ENCODE measurements at regions not wholly inside any gene's neighbourhood (a gene's known extent, or its start where the extent isn't known, plus 50 kb on each side); places are given as distances from the start of the nearest gene placed in this dataset.
A peak's percentile ranks its signal among the peaks of the same experiment; 100 is the strongest.

- no peak for DNase-seq (ENCODE audit: low read depth)
- no peak overlapping the region for H3K4me3 ChIP-seq (ENCODE audit: low read length)
- TF ChIP-seq, protein P1, sequence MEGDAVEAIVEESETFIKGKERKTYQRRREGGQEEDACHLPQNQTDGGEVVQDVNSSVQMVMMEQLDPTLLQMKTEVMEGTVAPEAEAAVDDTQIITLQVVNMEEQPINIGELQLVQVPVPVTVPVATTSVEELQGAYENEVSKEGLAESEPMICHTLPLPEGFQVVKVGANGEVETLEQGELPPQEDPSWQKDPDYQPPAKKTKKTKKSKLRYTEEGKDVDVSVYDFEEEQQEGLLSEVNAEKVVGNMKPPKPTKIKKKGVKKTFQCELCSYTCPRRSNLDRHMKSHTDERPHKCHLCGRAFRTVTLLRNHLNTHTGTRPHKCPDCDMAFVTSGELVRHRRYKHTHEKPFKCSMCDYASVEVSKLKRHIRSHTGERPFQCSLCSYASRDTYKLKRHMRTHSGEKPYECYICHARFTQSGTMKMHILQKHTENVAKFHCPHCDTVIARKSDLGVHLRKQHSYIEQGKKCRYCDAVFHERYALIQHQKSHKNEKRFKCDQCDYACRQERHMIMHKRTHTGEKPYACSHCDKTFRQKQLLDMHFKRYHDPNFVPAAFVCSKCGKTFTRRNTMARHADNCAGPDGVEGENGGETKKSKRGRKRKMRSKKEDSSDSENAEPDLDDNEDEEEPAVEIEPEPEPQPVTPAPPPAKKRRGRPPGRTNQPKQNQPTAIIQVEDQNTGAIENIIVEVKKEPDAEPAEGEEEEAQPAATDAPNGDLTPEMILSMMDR (conservative IDR thresholded peaks at IDR 0.05; ENCODE audit: low read depth, low read length): no peak
These were observed 911.9 kb upstream of the LRRN3 start for GRCh38 chr7:110179037-110179436.

DNA sequence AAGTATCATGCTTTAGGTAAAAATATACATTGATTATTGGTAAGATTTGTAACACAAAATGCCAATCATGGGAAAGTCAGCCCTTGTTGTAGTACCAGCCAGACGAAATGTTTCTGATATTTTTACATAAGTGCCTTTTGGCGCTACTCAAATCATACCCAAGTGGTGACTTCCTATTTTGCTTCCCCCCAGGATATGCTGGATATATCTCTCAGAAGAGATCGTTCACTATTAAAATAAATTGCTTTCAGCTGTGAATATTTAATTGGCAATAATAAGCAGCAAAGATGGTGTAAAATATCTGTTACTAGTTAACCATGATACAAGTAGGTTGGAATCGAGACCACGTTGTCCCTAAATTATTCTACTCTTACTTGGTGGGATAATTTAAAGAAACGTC lies 909.2 kb upstream of the LRRN3 start:
- no peak for DNase-seq (ENCODE audit: low read depth)
- H3K4me3 ChIP-seq (ENCODE audit: low read length): no peak overlapping the region
- TF ChIP-seq, protein P1 (conservative IDR thresholded peaks at IDR 0.05; ENCODE audit: low read depth, low read length): no peak

DNA sequence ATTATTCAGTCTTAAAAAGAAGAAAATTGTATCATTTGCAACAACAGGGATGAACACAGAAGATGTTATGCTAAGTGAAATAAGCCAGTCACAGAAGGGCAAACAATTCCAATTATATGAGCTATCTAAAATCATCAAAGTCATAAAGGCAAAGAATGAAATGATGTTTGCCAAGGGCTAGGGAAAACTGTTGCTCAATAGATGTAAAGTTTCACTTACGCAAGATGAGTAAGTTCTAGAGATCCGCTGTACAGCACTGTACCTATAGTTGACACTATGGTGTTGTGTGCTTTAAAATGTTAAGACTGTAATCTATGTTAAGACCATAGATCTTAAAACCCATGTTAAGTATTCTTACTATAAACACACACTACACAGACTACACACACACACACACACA lies 904.6 kb upstream of the LRRN3 start:
- TF ChIP-seq, protein P1 (conservative IDR thresholded peaks at IDR 0.05; ENCODE audit: low read depth, low read length): no peak
- no peak for DNase-seq (ENCODE audit: low read depth)
- no peak overlapping the region for H3K4me3 ChIP-seq (ENCODE audit: low read length)

DNA sequence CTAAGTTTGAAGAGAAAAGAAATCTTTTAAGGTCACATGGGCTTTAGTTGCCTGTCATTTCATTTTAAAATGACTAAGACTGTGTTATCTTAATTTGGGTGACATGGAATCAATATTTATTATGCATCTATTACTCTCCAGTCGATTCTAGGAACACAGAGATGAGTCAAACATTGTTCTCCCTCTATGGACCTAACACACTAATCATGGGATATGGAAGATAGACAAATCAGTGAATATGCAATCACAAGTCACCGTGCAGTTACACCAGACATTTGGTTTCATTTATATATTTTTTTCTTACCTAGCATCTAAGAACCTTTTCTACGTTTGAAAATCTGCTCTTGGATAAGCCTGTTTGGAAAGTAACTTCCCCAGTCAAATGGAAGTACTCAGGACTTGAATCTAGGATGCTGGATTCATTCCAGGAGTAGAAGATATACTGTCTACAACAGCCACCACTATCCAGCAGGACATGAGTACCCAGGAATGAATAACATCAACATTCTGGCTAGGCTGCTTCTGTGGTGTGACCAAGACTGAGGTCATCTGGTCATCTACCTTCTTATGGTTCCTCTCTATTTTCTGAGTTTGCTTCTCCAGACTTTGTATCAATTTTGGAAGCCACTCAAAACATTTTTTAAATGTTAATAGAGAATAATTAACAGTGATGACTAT lies 902.9 kb upstream of the LRRN3 start:
- DNase-seq (ENCODE audit: low read depth): no peak
- no peak overlapping the region for H3K4me3 ChIP-seq (ENCODE audit: low read length)
- TF ChIP-seq, protein P1 (conservative IDR thresholded peaks at IDR 0.05; ENCODE audit: low read depth, low read length): no peak

- TF ChIP-seq, protein P1 (conservative IDR thresholded peaks at IDR 0.05; ENCODE audit: low read depth, low read length): peak; percentile 43
- DNase-seq (ENCODE audit: low read depth): no peak
- no peak overlapping the region for H3K4me3 ChIP-seq (ENCODE audit: low read length)
These were observed 886.4 kb upstream of the LRRN3 start for GRCh38 chr7:110204527-110204926.

DNA sequence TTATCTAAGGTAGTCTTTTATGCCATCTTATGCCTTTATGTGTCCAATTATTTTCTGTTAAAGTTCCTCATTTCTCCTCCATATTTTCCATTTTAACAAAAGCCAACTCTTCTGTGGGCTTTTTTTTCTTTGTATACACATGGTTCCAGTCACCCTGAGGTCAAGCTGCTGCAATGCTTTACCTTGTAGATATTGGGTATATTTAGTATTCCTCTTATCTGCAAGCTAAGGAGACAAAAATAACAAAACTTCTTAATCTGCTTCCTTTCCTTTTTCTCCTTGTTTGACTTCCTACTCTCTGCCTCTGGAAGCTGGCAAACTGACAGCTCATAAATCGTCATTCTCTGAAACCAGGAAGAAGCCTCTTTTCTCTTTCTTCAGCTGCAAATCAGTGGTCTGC lies 885.0 kb upstream of the LRRN3 start:
- no peak overlapping the region for H3K4me3 ChIP-seq (ENCODE audit: low read length)
- TF ChIP-seq, protein P1 (conservative IDR thresholded peaks at IDR 0.05; ENCODE audit: low read depth, low read length): no peak
- no peak for DNase-seq (ENCODE audit: low read depth)

GRCh38 chr7:110209884-110210283 lies 881.0 kb upstream of the LRRN3 start:
- H3K4me3 ChIP-seq (ENCODE audit: low read length): no peak overlapping the region
- no peak for DNase-seq (ENCODE audit: low read depth)
- TF ChIP-seq, protein P1 (conservative IDR thresholded peaks at IDR 0.05; ENCODE audit: low read depth, low read length): no peak
